Cardiac muscle cell (in vitro differentiated cells and primary cell): ENCODE measurements at regions not wholly inside any gene's neighbourhood (a gene's known extent, or its start where the extent isn't known, plus 50 kb on each side); places are given as distances from the start of the nearest gene placed in this dataset.

Source experiments
- DNase-seq, 2 donors: peaks; one replicate each; pipeline versions ENCODE4 v3.0.0 to v3.0.0-alpha.2; 2010 to 2017; ENCODE audit warnings: low read depth in 1 of 2, low spot score in 1 of 2
- H3K27ac ChIP-seq: fragments of 200-600 bp; sonication (generic); 2 replicates; pipeline ENCODE4 v1.5.1; 2016
- H3K27me3 ChIP-seq: fragments of 200-600 bp; sonication (generic); 2 replicates; pipeline ENCODE4 v1.6.0; 2016; ENCODE audit warnings: control low read depth
- H3K36me3 ChIP-seq: fragments of 200-600 bp; sonication (generic); 2 replicates; pipeline ENCODE4 v1.5.1; 2016; ENCODE audit warnings: control low read depth
- H3K4me1 ChIP-seq: fragments of 200-600 bp; sonication (generic); 2 replicates; pipeline ENCODE4 v1.8.1; 2017; ENCODE audit warnings: low read depth, mild to moderate bottlenecking, mixed run types
- H3K4me3 ChIP-seq: fragments of 200-600 bp; sonication (generic); 2 replicates; pipeline ENCODE4 v1.5.1; 2016; ENCODE audit warnings: mild to moderate bottlenecking
- H3K9me3 ChIP-seq: fragments of 200-600 bp; sonication (generic); 2 replicates; pipeline ENCODE4 v1.5.1; 2017; ENCODE audit warnings: low read depth, mild to moderate bottlenecking, control low read depth
- CTCF ChIP-seq: IDR thresholded peaks from 2 replicates; pipeline ENCODE4 v1.5.1; 2012; ENCODE audit warnings: low read depth, mild to moderate bottlenecking, low read length

GRCh38 chr11:111049131-111049530 is 196.4 kb upstream of the POU2AF2 start:
- H3K4me3 ChIP-seq: no peak overlapping the region
- TF ChIP-seq CTCF: no peak
- no peaks in the 10 kb centered on the region for H3K27me3 ChIP-seq
- H3K4me1 ChIP-seq: no peaks in the 10 kb centered on the region
- no peaks in the 10 kb centered on the region for H3K36me3 ChIP-seq
- no peak overlapping the region for H3K27ac ChIP-seq
- no peak for DNase-seq
- no peaks in the 10 kb centered on the region for H3K9me3 ChIP-seq

GRCh38 chr11:111047374-111047773 is 198.2 kb upstream of the POU2AF2 start:
- Histone ChIP-seq H3K4me3 (no peak overlapping the region), H3K27ac (no peak overlapping the region), H3K27me3 (no peaks in the 10 kb centered on the region), H3K36me3 (no peaks in the 10 kb centered on the region), H3K9me3 (no peaks in the 10 kb centered on the region), H3K4me1 (no peaks in the 10 kb centered on the region)
- TF ChIP-seq CTCF: no peak
- DNase-seq: no peak

- H3K4me1 ChIP-seq: no peaks in the 10 kb centered on the region
- no peak for TF ChIP-seq CTCF
- DNase-seq: no peak
- no peak overlapping the region for H3K4me3 ChIP-seq
- H3K27ac ChIP-seq: no peak overlapping the region
- no peaks in the 10 kb centered on the region for H3K27me3 ChIP-seq
- no peaks in the 10 kb centered on the region for H3K36me3 ChIP-seq
- H3K9me3 ChIP-seq: no peaks in the 10 kb centered on the region
Measured at GRCh38 chr11:111046291-111046690, 199.2 kb upstream of the POU2AF2 start.

- TF ChIP-seq CTCF: no peak
- no peak for DNase-seq
- Histone ChIP-seq H3K36me3 (no peaks in the 10 kb centered on the region), H3K9me3 (no peaks in the 10 kb centered on the region), H3K27me3 (no peaks in the 10 kb centered on the region), H3K4me3 (no peak overlapping the region), H3K4me1 (no peaks in the 10 kb centered on the region), H3K27ac (no peak overlapping the region)
Measured at GRCh38 chr11:111045874-111046273, 199.7 kb upstream of the POU2AF2 start.

GRCh38 chr11:111045407-111045803 is 200.1 kb upstream of the POU2AF2 start:
- H3K4me1 ChIP-seq: no peaks in the 10 kb centered on the region
- H3K27me3 ChIP-seq: no peaks in the 10 kb centered on the region
- no peaks in the 10 kb centered on the region for H3K9me3 ChIP-seq
- no peak overlapping the region for H3K4me3 ChIP-seq
- no peak for TF ChIP-seq CTCF
- no peak for DNase-seq
- no peak overlapping the region for H3K27ac ChIP-seq
- no peaks in the 10 kb centered on the region for H3K36me3 ChIP-seq

GRCh38 chr11:111044751-111045406 is 200.6 kb upstream of the POU2AF2 start:
- Histone ChIP-seq H3K4me1 (no peaks in the 10 kb centered on the region), H3K27ac (no peak overlapping the region), H3K4me3 (no peak overlapping the region), H3K36me3 (no peaks in the 10 kb centered on the region), H3K9me3 (no peaks in the 10 kb centered on the region), H3K27me3 (no peaks in the 10 kb centered on the region)
- no peak for TF ChIP-seq CTCF
- DNase-seq: no peak
